Spleen (tissue), 11 donors: ENCODE measurements at regions not wholly inside any gene's neighbourhood (a gene's known extent, or its start where the extent isn't known, plus 50 kb on each side); places are given as distances from the start of the nearest gene placed in this dataset.

Experiments
- DNase-seq: peaks from one replicate; pipeline ENCODE4 v3.0.0-alpha.2; 2020
- H3K27ac ChIP-seq, 8 donors: fragments of 200-600 bp; sonication (generic) in 7 of 8; 1 replicate in 4 of 8; 2 replicates in 4 of 8; pipeline versions ENCODE4 v1.5.0 to v1.8.0; 2016 to 2021; ENCODE audit warnings: inconsistent platforms in 4 of 8, mild to moderate bottlenecking in 4 of 8, moderate library complexity in 1 of 8
- H3K27me3 ChIP-seq, 7 donors: fragments of 200-600 bp; sonication (generic) in 6 of 7; replicated peaks in 1 of 7; 1 replicate in 4 of 7; 2 replicates in 3 of 7; pipeline versions ENCODE4 v1.5.0 to v1.8.0; 2016 to 2021; ENCODE audit warnings: inconsistent platforms in 3 of 7, mild to moderate bottlenecking in 1 of 7
- H3K36me3 ChIP-seq, 6 donors: fragments of 200-600 bp; sonication (generic) in 5 of 6; 1 replicate in 4 of 6; 2 replicates in 2 of 6; pipeline versions ENCODE4 v1.5.0 to v1.8.0; 2016 to 2021; ENCODE audit warnings: inconsistent platforms in 2 of 6
- H3K4me1 ChIP-seq, 6 donors: fragments of 200-600 bp; sonication (generic) in 5 of 6; 1 replicate in 3 of 6; 2 replicates in 3 of 6; pipeline versions ENCODE4 v1.5.0 to v1.8.0; 2016 to 2021; ENCODE audit warnings: inconsistent platforms in 3 of 6
- H3K4me3 ChIP-seq, 8 donors: fragments of 200-600 bp; sonication (generic) in 7 of 8; 1 replicate in 4 of 8; 2 replicates in 4 of 8; pipeline versions ENCODE4 v1.5.0 to v1.8.0; 2016 to 2021; ENCODE audit warnings: inconsistent platforms in 4 of 8, mild to moderate bottlenecking in 4 of 8, moderate library complexity in 2 of 8
- H3K9me3 ChIP-seq, 8 donors: fragments of 200-600 bp; sonication (generic) in 7 of 8; 1 replicate in 4 of 8; 2 replicates in 4 of 8; pipeline versions ENCODE4 v1.5.0 to v1.8.0; 2016 to 2021; ENCODE audit warnings: inconsistent platforms in 4 of 8
- CTCF ChIP-seq, 11 experiments: fragments of 200-600 bp in 7 of 11; fragments of 450-650 bp in 4 of 11; sonication (generic) in 4 of 11; IDR thresholded peaks in 8 of 11; conservative IDR thresholded peaks in 3 of 11; 1 replicate in 7 of 11; 2 replicates in 4 of 11; pipeline versions ENCODE4 v1.4.0 to v1.8.0; 2016 to 2021; ENCODE audit warnings: antibody characterized with exemption in 11 of 11, inconsistent platforms in 4 of 11, mild to moderate bottlenecking in 1 of 11
- POLR2A ChIP-seq, 3 donors: fragments of 450-650 bp; IDR thresholded peaks; one replicate each; pipeline ENCODE4 v1.5.1; 2017; ENCODE audit warnings: antibody characterized with exemption in 3 of 3, mild to moderate bottlenecking in 1 of 3
- POLR2AphosphoS5 ChIP-seq, 3 donors: sonication (generic); formaldehyde crosslinking; IDR thresholded peaks; one replicate each; pipeline ENCODE4 v1.5.1; 2017; ENCODE audit warnings: antibody characterized with exemption in 3 of 3
- WGBS, 5 donors: extraction: QIAGEN DNeasy Blood & Tissue Kit in 3 of 5; methylation state at CpG; one replicate each; pipeline versions ENCODE4 v1.1.5 to v1.1.7; 2013 to 2018; 5-methylcytosine and 5-hydroxymethylcytosine counted together
- intact Hi-C: fragments of 100-400 bp; cut with DNase I; formaldehyde crosslinking; loops from one replicate; pipeline ENCODE4 v1.15.0; 2023; ENCODE audit warnings: low total_unique reads
- donor health status: healthy with polysubstance abuse.
- donor health status: DM: no; HTN: no; CAD: no; lungs with moderate emphysema.
- donor health status: DM: no; HTN: no; CAD: no.
- donor health status: Bipolar disorder and iron deficiency.
- donor health status: healthy.
- donor health status: DM: no; HTN: no; CAD: no.
- donor health status: DM: yes; HTN: yes; CAD: no.

- TF ChIP-seq CTCF (IDR thresholded peaks at IDR 0.05 in 8 of 11, conservative IDR thresholded peaks at IDR 0.05 in 3 of 11): no peak
- TF ChIP-seq POLR2AphosphoS5 (IDR thresholded peaks at IDR 0.05): no peak
- no peak for TF ChIP-seq POLR2A (IDR thresholded peaks at IDR 0.05)
- intact Hi-C loops: loop anchor here (10.0 kb wide), 1 partner anchor 48 kb away; no protein-coding TSS in a partner anchor
- DNase-seq: no peak
- no peaks in the 10 kb centered on the region for H3K27me3 ChIP-seq
- no peaks in the 10 kb centered on the region for H3K36me3 ChIP-seq
- H3K27ac ChIP-seq: no peak overlapping the region
- peaks cover 0 to 6% (median 1%) of the 10 kb centered on the region in 6 donors for H3K4me1 ChIP-seq
- H3K4me3 ChIP-seq: no peak overlapping the region
- no peaks in the 10 kb centered on the region for H3K9me3 ChIP-seq
- WGBS, 5 donors: 81 to 95% (median 88%) methylated on average over 4 of the region's 4 CpGs
Measured at GRCh38 chr10:110366635-110367034, 61.9 kb upstream of the SMNDC1 start.

- TF ChIP-seq CTCF (IDR thresholded peaks at IDR 0.05 in 8 of 11, conservative IDR thresholded peaks at IDR 0.05 in 3 of 11) (no peak), POLR2A (IDR thresholded peaks at IDR 0.05) (no peak), POLR2AphosphoS5 (IDR thresholded peaks at IDR 0.05) (no peak)
- WGBS, 5 donors: 39 to 66% (median 54%) methylated on average over 4 of the region's 4 CpGs
- no peak overlapping the region for H3K4me3 ChIP-seq
- H3K9me3 ChIP-seq: no peaks in the 10 kb centered on the region
- no peaks in the 10 kb centered on the region for H3K36me3 ChIP-seq
- no peaks in the 10 kb centered on the region for H3K27me3 ChIP-seq
- no peak for DNase-seq
- no peak overlapping the region for H3K27ac ChIP-seq
- H3K4me1 ChIP-seq: peaks cover 0 to 6% (median 0%) of the 10 kb centered on the region in 6 donors
- intact Hi-C loops: loop anchor here (10.0 kb wide), 1 partner anchor 47 kb away; no protein-coding TSS in a partner anchor
Measured at GRCh38 chr10:110368002-110368401, 63.3 kb upstream of the SMNDC1 start.

GRCh38 chr10:110368556-110368955 lies 63.8 kb upstream of the SMNDC1 start:
- Histone ChIP-seq H3K4me3 (no peak overlapping the region), H3K4me1 (peaks cover 0 to 6% (median 0%) of the 10 kb centered on the region in 6 donors), H3K9me3 (no peaks in the 10 kb centered on the region), H3K27me3 (no peaks in the 10 kb centered on the region), H3K27ac (no peak overlapping the region), H3K36me3 (no peaks in the 10 kb centered on the region)
- WGBS, 5 donors: 51 to 59% (median 55%) methylated on average over 3 of the region's 3 CpGs
- TF ChIP-seq POLR2AphosphoS5 (IDR thresholded peaks at IDR 0.05) (no peak), POLR2A (IDR thresholded peaks at IDR 0.05) (no peak), CTCF (IDR thresholded peaks at IDR 0.05 in 8 of 11, conservative IDR thresholded peaks at IDR 0.05 in 3 of 11) (no peak)
- no peak for DNase-seq
- intact Hi-C loops: loop anchor here (10.0 kb wide), 1 partner anchor 46 kb away; no protein-coding TSS in a partner anchor

GRCh38 chr10:110370006-110370405 lies 65.3 kb upstream of the SMNDC1 start:
- DNase-seq: no peak
- 68 to 81% (median 78%) methylated on average over 4 of the region's 4 CpGs for WGBS, 5 donors
- no peak overlapping the region for H3K27ac ChIP-seq
- no peaks in the 10 kb centered on the region for H3K27me3 ChIP-seq
- no peaks in the 10 kb centered on the region for H3K9me3 ChIP-seq
- H3K36me3 ChIP-seq: no peaks in the 10 kb centered on the region
- intact Hi-C loops: no loop called here
- TF ChIP-seq CTCF (IDR thresholded peaks at IDR 0.05 in 8 of 11, conservative IDR thresholded peaks at IDR 0.05 in 3 of 11) (no peak), POLR2AphosphoS5 (IDR thresholded peaks at IDR 0.05) (no peak), POLR2A (IDR thresholded peaks at IDR 0.05) (no peak)
- no peak overlapping the region for H3K4me3 ChIP-seq
- peaks cover 0 to 6% (median 2%) of the 10 kb centered on the region in 6 donors for H3K4me1 ChIP-seq
